ENCODE measurements at regions not wholly inside any gene's neighbourhood (a gene's known extent, or its start where the extent isn't known, plus 50 kb on each side); places are given as distances from the start of the nearest gene placed in this dataset.

- Histone ChIP-seq H3K27me3 (ENCODE audit: insufficient read depth, poor library complexity, severe bottlenecking) (no peaks in the 10 kb centered on the region), H3K36me3 (ENCODE audit: low read depth) (no peaks in the 10 kb centered on the region), H3K4me1 (ENCODE audit: insufficient read depth, poor library complexity, severe bottlenecking) (no peaks in the 10 kb centered on the region), H3K9me3 (ENCODE audit: severe bottlenecking) (no peaks in the 10 kb centered on the region), H3K4me3 (ENCODE audit: severe bottlenecking) (no peak overlapping the region), H3K27ac (ENCODE audit: poor library complexity, severe bottlenecking) (peak overlapping the region; percentile 33)
- TF ChIP-seq, protein P1, sequence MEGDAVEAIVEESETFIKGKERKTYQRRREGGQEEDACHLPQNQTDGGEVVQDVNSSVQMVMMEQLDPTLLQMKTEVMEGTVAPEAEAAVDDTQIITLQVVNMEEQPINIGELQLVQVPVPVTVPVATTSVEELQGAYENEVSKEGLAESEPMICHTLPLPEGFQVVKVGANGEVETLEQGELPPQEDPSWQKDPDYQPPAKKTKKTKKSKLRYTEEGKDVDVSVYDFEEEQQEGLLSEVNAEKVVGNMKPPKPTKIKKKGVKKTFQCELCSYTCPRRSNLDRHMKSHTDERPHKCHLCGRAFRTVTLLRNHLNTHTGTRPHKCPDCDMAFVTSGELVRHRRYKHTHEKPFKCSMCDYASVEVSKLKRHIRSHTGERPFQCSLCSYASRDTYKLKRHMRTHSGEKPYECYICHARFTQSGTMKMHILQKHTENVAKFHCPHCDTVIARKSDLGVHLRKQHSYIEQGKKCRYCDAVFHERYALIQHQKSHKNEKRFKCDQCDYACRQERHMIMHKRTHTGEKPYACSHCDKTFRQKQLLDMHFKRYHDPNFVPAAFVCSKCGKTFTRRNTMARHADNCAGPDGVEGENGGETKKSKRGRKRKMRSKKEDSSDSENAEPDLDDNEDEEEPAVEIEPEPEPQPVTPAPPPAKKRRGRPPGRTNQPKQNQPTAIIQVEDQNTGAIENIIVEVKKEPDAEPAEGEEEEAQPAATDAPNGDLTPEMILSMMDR (IDR thresholded peaks at IDR 0.05; ENCODE audit: poor library complexity, severe bottlenecking): no peak
- DNase-seq (ENCODE audit: low spot score): no peak
- peak; percentile 84 for ATAC-seq (ENCODE audit: low read depth)
Observed at GRCh38 chr3:146732325-146732724, 127.2 kb upstream of the PLSCR5 start.

DNA sequence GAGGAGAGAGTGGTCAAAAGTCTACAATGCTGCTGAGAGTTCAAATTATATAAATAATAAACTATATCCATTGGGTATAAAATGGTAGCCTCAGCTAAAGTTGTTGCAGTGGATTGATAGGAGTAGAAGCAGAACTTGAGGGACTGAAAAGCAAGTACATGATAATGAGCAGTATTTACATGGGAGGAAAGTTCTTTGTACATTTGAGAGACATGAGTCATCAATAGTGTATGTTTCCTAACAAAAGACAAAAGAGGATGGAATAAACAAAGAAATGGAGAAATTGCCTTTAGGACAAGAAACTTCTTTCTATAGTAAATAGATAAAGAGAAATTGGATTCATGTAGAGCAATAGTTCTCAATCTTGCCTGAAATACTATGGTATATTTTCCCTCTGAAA is 110.0 kb upstream of the PLSCR5 start:
- Histone ChIP-seq H3K9me3 (ENCODE audit: severe bottlenecking) (no peaks in the 10 kb centered on the region), H3K36me3 (ENCODE audit: low read depth) (no peaks in the 10 kb centered on the region), H3K4me3 (ENCODE audit: severe bottlenecking) (no peak overlapping the region), H3K27me3 (ENCODE audit: insufficient read depth, poor library complexity, severe bottlenecking) (no peaks in the 10 kb centered on the region), H3K27ac (ENCODE audit: poor library complexity, severe bottlenecking) (no peak overlapping the region), H3K4me1 (ENCODE audit: insufficient read depth, poor library complexity, severe bottlenecking) (no peaks in the 10 kb centered on the region)
- DNase-seq (ENCODE audit: low spot score) (no peak), ATAC-seq (ENCODE audit: low read depth) (peak; percentile 56; the same call in 2 of the 3 replicates)
- TF ChIP-seq, protein P1 (IDR thresholded peaks at IDR 0.05; ENCODE audit: poor library complexity, severe bottlenecking): no peak

GRCh38 chr3:146712806-146713205 is 107.7 kb upstream of the PLSCR5 start:
- Histone ChIP-seq H3K9me3 (ENCODE audit: severe bottlenecking) (no peaks in the 10 kb centered on the region), H3K27ac (ENCODE audit: poor library complexity, severe bottlenecking) (no peak overlapping the region), H3K36me3 (ENCODE audit: low read depth) (no peaks in the 10 kb centered on the region), H3K4me1 (ENCODE audit: insufficient read depth, poor library complexity, severe bottlenecking) (no peaks in the 10 kb centered on the region), H3K27me3 (ENCODE audit: insufficient read depth, poor library complexity, severe bottlenecking) (no peaks in the 10 kb centered on the region), H3K4me3 (ENCODE audit: severe bottlenecking) (no peak overlapping the region)
- DNase-seq (ENCODE audit: low spot score) (no peak), ATAC-seq (ENCODE audit: low read depth) (no peak)
- TF ChIP-seq, protein P1 (IDR thresholded peaks at IDR 0.05; ENCODE audit: poor library complexity, severe bottlenecking): no peak

DNA sequence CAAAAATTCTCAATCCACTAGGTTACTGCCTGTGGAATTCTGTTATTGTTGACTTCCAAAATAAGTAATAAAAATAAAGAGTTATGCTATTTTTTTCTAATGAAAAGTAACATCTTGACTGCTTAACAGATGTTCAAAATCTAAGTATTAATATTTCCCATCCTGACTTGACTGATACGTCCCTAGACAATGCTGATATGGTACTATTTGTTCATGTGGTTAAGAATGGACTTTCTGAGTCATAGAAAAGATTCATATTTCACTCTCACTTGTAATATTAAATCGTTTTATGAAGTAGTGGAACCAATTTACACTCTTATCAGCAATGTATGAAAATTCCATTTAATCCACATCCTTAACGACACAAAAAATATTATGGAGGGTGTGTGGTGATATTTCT is 104.8 kb upstream of the PLSCR5 start:
- H3K4me1 ChIP-seq (ENCODE audit: insufficient read depth, poor library complexity, severe bottlenecking): no peaks in the 10 kb centered on the region
- H3K27ac ChIP-seq (ENCODE audit: poor library complexity, severe bottlenecking): no peak overlapping the region
- ATAC-seq (ENCODE audit: low read depth): peak; percentile 46; the same call in 1 of the 3 replicates
- no peaks in the 10 kb centered on the region for H3K27me3 ChIP-seq (ENCODE audit: insufficient read depth, poor library complexity, severe bottlenecking)
- H3K9me3 ChIP-seq (ENCODE audit: severe bottlenecking): no peaks in the 10 kb centered on the region
- DNase-seq (ENCODE audit: low spot score): no peak
- no peak overlapping the region for H3K4me3 ChIP-seq (ENCODE audit: severe bottlenecking)
- no peaks in the 10 kb centered on the region for H3K36me3 ChIP-seq (ENCODE audit: low read depth)
- TF ChIP-seq, protein P1 (IDR thresholded peaks at IDR 0.05; ENCODE audit: poor library complexity, severe bottlenecking): no peak

DNA sequence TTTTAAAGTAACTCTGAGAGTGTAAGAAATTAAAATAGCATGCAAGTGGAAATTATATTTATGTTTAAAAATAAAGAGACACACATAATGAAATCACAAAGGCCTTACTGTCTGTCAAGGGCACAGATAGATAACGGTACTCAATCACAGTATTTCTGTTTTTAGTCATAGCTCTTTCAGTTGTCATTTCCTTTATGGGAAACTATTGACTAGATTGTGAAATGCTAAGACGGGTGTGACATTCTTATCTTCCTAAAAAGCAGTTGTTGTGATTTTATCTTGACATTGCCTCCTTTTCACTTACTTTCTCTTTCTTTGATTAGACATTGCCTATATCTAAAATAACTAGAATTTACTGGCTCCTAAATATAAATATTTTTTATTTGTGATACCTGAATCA is 100.1 kb upstream of the PLSCR5 start:
- no peak overlapping the region for H3K4me3 ChIP-seq (ENCODE audit: severe bottlenecking)
- ATAC-seq (ENCODE audit: low read depth) (no peak), DNase-seq (ENCODE audit: low spot score) (no peak)

More for the DNA sequence above, 100.1 kb upstream of the PLSCR5 start:
- TF ChIP-seq, protein P1 (IDR thresholded peaks at IDR 0.05; ENCODE audit: poor library complexity, severe bottlenecking): no peak
- no peak overlapping the region for H3K27ac ChIP-seq (ENCODE audit: poor library complexity, severe bottlenecking)
- H3K27me3 ChIP-seq (ENCODE audit: insufficient read depth, poor library complexity, severe bottlenecking): no peaks in the 10 kb centered on the region
- H3K4me1 ChIP-seq (ENCODE audit: insufficient read depth, poor library complexity, severe bottlenecking): no peaks in the 10 kb centered on the region
- H3K36me3 ChIP-seq (ENCODE audit: low read depth): no peaks in the 10 kb centered on the region
- H3K9me3 ChIP-seq (ENCODE audit: severe bottlenecking): no peaks in the 10 kb centered on the region
